OCI-LY3 (cell line): ENCODE measurements at regions not wholly inside any gene's neighbourhood (a gene's known extent, or its start where the extent isn't known, plus 50 kb on each side); places are given as distances from the start of the nearest gene placed in this dataset.

ENCODE experiments used
- H2AFZ ChIP-seq: fragments of 200-600, 300-600 bp; shearing (Covaris generic); 2 replicates; pipeline ENCODE4 v1.6.0; 2014; ENCODE audit warnings: antibody characterized with exemption, low read depth, low read length
- H3K27ac ChIP-seq: fragments of 200-600, 300-600 bp; sonication (generic); 2 replicates; pipeline ENCODE4 v1.5.1; 2014; ENCODE audit warnings: mild to moderate bottlenecking, low read length, moderate library complexity, mixed read lengths
- H3K27me3 ChIP-seq: fragments of 200-600, 300-600 bp; sonication (generic); 2 replicates; pipeline ENCODE4 v1.6.1; 2014; ENCODE audit warnings: low read depth, low read length, mixed read lengths
- H3K36me3 ChIP-seq: fragments of 200-600, 300-600 bp; sonication (generic); replicated peaks from 2 replicates; pipeline ENCODE3; 2014; ENCODE audit warnings: low read depth, low read length, mixed read lengths
- H3K4me1 ChIP-seq: fragments of 300-600, 200-600 bp; sonication (generic); 2 replicates; pipeline ENCODE4 v1.6.1; 2014; ENCODE audit warnings: low read length, mixed read lengths
- H3K4me2 ChIP-seq: fragments of 200-600, 300-600 bp; sonication (generic); 2 replicates; pipeline ENCODE4 v1.6.1; 2014; ENCODE audit warnings: low read length, mixed read lengths
- H3K4me3 ChIP-seq: fragments of 300-600, 200-600 bp; sonication (generic); 2 replicates; pipeline ENCODE4 v1.5.1; 2014; ENCODE audit warnings: antibody characterized with exemption, mild to moderate bottlenecking, low read length, moderate library complexity
- H3K79me2 ChIP-seq: fragments of 300-600, 200-600 bp; shearing (Covaris generic); 2 replicates; pipeline ENCODE4 v1.6.1; 2014; ENCODE audit warnings: mild to moderate bottlenecking, low read length, mixed read lengths
- H3K9ac ChIP-seq: fragments of 300-600, 200-600 bp; shearing (Covaris generic); 2 replicates; pipeline ENCODE4 v1.6.0; 2014; ENCODE audit warnings: mild to moderate bottlenecking, low read length, moderate library complexity
- H3K9me3 ChIP-seq: fragments of 200-600, 300-600 bp; shearing (Covaris generic); 2 replicates; pipeline ENCODE4 v1.6.1; 2014; ENCODE audit warnings: low read length, mixed read lengths; ENCODE audit not compliant: insufficient read depth
- H4K20me1 ChIP-seq: fragments of 200-600, 300-600 bp; sonication (generic); 2 replicates; pipeline ENCODE4 v1.6.1; 2016; ENCODE audit warnings: low read length, mixed read lengths; ENCODE audit not compliant: insufficient read depth
- CTCF ChIP-seq: fragments of 200-600, 300-600 bp; sonication (generic); IDR thresholded peaks from 2 replicates; pipeline ENCODE4 v1.5.1; 2014; ENCODE audit warnings: antibody characterized with exemption, low read length, low read depth
- EZH2phosphoT487 ChIP-seq: fragments of 200-600 bp; shearing (Covaris generic); IDR thresholded peaks from 2 replicates; pipeline ENCODE4 v1.6.1; 2018; ENCODE audit warnings: antibody characterized with exemption, mixed run types, low read depth

GRCh38 chr13:25042151-25042865, 53.6 kb upstream of the PABPC3 start:
- TF ChIP-seq CTCF = no peak
- TF ChIP-seq EZH2phosphoT487 = no peak
- Histone ChIP-seq H3K36me3 (no peaks in the 10 kb centered on the region), H3K27me3 (peaks cover 70% of the 10 kb centered on the region), H2AFZ (no peak overlapping the region), H3K4me1 (no peaks in the 10 kb centered on the region), H3K27ac (no peak overlapping the region), H3K4me2 (no peak overlapping the region), H3K4me3 (no peak overlapping the region), H3K9me3 (no peaks in the 10 kb centered on the region), H4K20me1 (no peaks in the 10 kb centered on the region), H3K79me2 (no peaks in the 10 kb centered on the region), H3K9ac (no peak overlapping the region)

DNA sequence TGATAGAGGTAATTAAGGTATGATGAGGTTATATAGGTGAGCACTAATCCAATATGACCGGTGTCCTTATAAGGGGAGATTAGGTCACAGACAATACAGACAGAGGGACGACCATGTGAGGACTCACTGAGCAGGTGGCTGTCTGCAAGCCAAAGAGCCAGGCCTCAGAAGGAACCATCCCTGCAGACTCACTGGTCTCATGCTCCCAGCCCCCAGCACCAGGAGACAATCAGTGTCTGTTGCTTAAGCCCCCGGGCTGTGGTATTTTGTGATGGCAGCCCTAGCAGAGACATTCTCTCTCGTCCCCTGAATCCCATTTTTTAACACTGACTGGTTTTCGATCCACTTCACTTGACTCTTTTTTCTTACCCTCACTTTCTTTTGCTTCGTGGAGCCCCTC, 51.9 kb upstream of the PABPC3 start:
- H3K4me1 ChIP-seq = no peaks in the 10 kb centered on the region
- H3K79me2 ChIP-seq = no peaks in the 10 kb centered on the region
- H3K4me2 ChIP-seq = no peak overlapping the region
- no peak overlapping the region for H3K27ac ChIP-seq
- H3K9me3 ChIP-seq = no peaks in the 10 kb centered on the region
- H4K20me1 ChIP-seq = no peaks in the 10 kb centered on the region
- peaks cover 59% of the 10 kb centered on the region for H3K27me3 ChIP-seq
- H3K36me3 ChIP-seq = no peaks in the 10 kb centered on the region
- TF ChIP-seq CTCF = no peak
- no peak for TF ChIP-seq EZH2phosphoT487
- H3K4me3 ChIP-seq = no peak overlapping the region
- H3K9ac ChIP-seq = no peak overlapping the region
- no peak overlapping the region for H2AFZ ChIP-seq
